HG03342 (cell line): ENCODE measurements at regions not wholly inside any gene's neighbourhood (a gene's known extent, or its start where the extent isn't known, plus 50 kb on each side); places are given as distances from the start of the nearest gene placed in this dataset.
"Not testable (repeated sequence)": the region's sequence is repeated elsewhere in the genome, so short reads cannot be mapped to it uniquely, and the experiment has no call there.

Experiments used
- ATAC-seq: cut with Tn5 transposase; IDR thresholded peaks from one replicate; pipeline ENCODE4 v1.9.1; 2021; ENCODE audit warnings: mild to moderate bottlenecking, moderate library complexity; ENCODE audit not compliant: unreplicated experiment

DNA sequence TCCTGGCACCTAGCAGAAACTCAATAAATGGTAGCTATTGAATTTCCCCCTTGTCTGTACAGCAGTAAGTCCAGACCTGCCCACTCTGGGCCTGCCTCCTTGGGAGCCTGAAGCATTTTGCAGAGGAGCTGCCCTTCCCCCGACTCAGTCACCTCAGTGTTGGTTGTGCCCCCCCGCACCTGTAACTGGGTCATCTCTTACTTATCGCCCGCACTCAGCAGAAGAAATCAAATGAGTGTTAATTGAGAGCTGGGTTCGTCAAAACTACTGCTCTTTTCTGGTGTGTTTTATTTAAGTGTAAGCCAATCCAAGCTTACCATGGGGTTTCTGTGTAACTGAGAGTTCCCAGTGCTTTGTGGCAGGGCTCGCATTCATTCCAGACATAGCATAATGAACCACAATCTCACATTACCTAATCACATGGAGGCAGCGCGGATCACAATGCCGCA, 175.5 kb upstream of the IRF2BP2 start:
- ATAC-seq, result not testable (repeated sequence)

- ATAC-seq, result not testable (repeated sequence)
These were observed 174.1 kb upstream of the IRF2BP2 start for GRCh38 chr1:234784108-234784507.

DNA sequence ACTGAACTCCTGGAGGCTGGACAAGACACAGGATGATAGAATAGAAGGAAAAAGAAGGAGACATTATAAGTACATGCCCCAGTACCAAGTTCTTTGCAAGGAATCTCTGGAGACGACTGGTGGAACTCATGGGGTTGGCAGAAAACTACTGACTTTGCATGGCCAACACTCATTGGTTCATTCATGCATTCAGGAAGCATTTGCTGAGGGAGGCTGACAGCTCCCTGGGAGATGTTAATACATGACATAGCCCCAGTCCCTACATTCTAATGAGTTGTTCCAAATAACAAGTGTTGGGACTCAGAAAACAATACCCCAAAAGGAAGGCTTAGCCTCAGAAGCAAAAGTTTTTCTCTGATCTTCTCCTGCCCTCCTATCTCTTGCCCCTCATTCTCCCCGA, 172.8 kb upstream of the IRF2BP2 start:
- no peak for ATAC-seq

GRCh38 chr1:234782105-234782751, 172.2 kb upstream of the IRF2BP2 start:
- no peak for ATAC-seq

GRCh38 chr1:234781241-234782065, 171.5 kb upstream of the IRF2BP2 start:
- no peak for ATAC-seq

- ATAC-seq, result no peak
These were observed 170.7 kb upstream of the IRF2BP2 start for GRCh38 chr1:234780531-234781162.

DNA sequence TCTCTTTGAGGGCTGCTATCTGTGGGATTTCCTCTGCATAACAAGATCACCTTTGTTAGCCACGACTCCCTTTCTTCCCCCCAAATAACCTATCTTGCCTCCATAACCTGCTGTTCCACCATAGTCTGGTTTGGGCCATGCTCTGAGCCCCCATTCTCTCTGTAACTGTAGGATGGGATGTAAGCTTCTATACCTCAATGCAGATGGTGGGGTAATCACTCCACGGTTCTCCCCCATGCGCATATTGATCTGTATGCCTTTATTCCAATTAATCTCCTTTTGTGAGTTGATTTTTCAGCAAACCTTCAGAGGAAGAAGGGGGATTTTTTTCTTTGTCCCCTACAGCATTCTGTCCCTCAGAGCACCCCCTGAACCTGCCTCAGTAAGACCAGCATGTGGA, 170.1 kb upstream of the IRF2BP2 start:
- ATAC-seq, result no peak

DNA sequence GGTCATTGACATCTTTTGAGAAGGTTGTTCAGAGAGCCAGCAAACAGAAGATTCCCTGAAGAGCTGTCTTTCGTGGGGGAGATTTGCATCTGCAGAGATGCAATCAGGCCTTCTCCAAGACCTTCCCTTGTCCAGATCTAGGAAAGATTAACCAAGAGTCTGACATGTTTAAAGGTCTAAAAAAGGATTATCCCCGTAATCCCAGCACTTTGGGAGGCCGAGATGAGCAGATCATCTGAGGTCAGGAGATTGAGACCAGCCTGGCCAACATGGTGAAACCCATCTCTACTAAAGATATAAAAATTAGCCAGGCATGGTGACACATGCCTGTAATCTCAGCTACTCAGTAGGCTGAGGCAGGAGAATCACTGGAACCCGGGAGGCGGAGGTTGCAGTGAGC, 169.6 kb upstream of the IRF2BP2 start:
- not testable (repeated sequence) for ATAC-seq

DNA sequence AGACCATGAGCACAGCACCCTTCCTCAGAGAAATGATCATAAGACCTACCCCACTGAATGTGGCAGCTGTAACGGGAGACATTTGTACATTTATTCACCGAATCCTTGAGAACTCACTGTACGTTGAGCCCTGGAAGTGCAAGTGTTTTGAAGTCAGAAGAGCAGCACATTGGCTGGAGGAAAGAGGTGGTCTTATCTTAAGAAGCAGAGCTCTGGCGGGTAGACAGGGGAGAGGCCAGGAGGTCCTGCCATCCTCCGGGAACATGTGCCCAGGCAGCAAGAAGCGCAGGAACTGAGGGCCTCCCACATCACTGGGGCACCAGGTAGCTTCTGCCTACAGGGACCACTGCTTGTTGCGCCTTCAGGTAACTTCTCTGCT, 169.2 kb upstream of the IRF2BP2 start:
- no peak for ATAC-seq

GRCh38 chr1:234778221-234779159, 168.5 kb upstream of the IRF2BP2 start:
- no peak for ATAC-seq

DNA sequence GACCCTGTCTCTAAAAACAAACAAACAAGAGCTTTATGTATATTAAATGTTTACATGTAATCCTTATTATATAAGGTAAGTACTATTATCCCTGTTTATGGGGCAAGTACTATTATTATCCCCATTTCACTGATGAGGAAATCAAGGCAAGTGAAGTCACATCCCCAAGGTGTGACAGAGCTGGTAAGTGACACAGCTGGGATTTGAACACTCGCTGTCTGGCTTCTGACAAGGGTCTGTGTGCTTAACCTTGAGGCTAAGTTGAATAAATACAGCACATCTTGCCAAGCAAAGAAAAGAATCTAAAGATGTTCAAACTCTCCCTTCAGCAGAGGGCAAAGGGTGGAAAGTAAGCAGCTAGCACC, 167.9 kb upstream of the IRF2BP2 start:
- ATAC-seq, result no peak

GRCh38 chr1:234776876-234777855, 167.2 kb upstream of the IRF2BP2 start:
- no peak for ATAC-seq

DNA sequence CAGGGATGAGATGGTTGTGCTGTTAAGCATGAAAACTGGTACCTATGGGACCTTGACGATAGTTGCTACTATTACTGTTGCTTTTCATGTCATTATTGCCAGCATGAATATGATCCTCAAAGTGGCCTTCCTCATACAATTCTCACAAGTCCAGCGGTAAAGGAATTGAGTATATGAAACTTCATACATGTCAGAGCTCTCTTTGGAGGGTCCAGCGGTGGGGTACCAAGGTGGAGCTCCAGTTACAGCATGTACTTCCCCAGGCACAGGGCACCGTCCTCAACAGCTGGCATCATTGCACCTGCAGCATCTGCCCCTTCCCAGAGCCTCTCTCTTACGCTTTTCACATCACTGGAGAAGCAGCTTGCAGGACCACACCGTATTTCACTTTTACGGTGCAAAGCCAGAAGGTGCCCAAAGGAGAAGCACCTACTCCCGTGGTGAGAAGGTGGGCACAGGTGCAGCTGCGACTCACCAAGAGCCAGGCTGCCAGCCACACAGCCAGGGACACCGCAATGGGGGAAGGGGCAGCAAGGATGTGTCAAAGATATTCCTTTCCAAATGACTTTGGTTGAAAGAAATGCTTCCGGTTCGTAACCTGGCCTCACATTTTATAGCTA, 166.4 kb upstream of the IRF2BP2 start:
- no peak for ATAC-seq

DNA sequence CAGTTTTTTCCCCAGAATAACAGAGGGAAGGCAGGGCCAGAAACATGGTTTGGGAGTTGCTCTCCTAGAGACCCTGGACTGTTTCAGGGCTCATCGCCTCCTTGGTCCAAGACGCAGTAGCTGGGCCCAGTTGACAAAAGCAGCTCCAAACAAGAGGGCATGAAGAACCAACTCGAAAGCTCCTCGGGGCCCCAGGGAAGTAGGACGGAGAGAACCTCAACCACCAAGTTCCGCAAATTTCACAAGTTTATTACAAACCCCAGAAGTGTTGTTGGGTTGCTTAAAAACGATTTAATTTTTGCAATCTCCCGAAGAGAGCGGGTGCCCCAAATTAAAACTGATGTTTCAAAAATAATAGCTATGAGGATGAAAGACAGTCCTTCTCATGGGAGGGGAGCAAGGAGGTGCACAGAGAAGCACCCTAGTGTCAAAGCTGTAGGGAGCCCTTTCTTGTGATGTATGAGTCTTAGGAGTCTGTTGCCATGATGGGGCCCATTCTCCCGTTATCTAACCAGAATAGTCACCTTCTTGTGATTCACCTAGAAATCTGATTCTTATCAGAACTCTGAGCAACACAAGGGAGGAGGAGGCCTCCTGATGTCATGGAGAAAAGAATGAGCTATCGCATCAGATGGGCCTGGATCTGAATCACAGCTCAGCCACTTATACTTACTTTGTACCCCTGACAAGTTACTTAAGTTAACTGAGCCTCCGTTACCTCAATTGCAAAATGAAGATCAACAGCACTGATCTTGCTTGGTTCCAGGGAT, 165.7 kb upstream of the IRF2BP2 start:
- ATAC-seq, result no peak

- ATAC-seq, result no peak
These were observed 165.0 kb upstream of the IRF2BP2 start for GRCh38 chr1:234774971-234775370.

DNA sequence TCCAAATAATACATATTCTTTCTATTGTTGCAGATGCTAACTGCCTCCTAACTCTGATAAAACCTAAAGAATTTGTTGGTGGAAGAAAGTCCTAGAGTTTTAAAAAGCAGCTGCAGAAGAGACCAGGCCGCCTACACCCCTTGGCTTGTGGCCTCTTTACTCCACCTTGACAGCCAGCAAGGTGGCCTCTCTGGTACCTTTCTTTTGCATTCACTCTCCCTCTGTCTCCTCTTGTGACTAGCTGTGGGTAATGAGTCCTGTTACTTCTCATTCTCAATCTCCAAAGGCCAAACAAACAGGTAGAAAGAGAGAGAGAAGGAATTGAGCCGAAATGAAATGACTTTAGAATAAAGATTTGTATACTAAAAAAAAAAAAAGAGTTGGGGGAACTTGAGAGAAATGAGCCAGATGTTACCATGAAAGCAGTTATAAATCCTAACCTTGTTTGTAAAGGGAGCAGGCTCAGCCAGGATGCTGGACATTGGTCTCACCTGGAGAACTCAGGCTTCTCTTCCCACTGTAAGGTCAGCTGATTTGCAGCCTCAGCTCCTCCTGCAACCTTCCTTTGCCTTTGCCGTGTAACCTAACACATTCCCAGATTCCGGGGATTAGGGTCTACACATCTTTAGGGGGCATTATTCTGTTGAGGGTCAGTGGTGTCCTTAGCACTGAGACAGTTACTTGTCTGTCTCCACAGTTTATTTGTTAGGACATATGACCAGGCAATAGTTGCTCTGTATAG, 164.1 kb upstream of the IRF2BP2 start:
- no peak for ATAC-seq

- ATAC-seq, result peak; percentile 83
These were observed 162.6 kb upstream of the IRF2BP2 start for GRCh38 chr1:234772345-234773147.
